ENCODE measurements at regions not wholly inside any gene's neighbourhood (a gene's known extent, or its start where the extent isn't known, plus 50 kb on each side); places are given as distances from the start of the nearest gene placed in this dataset.

GRCh38 chr21:30057108-30057507 lies 109.5 kb downstream of the CLDN17 start:
- no peak for TF ChIP-seq CTCF (IDR thresholded peaks at IDR 0.05; ENCODE audit: low read depth, low read length)
- no peak overlapping the region for H3K9ac ChIP-seq (ENCODE audit: low read length)
- H2AFZ ChIP-seq (ENCODE audit: low read depth, low read length): no peak overlapping the region

GRCh38 chr21:30048570-30048969 lies 108.8 kb upstream of the GRIK1 start:
- Histone ChIP-seq H3K4me2 (ENCODE audit: low read length) (no peak overlapping the region), H4K20me1 (ENCODE audit: insufficient read depth, low read length) (no peaks in the 10 kb centered on the region), H3K4me1 (ENCODE audit: low read length) (no peaks in the 10 kb centered on the region), H2AFZ (ENCODE audit: low read depth, low read length) (no peak overlapping the region), H3K79me2 (ENCODE audit: low read length) (no peaks in the 10 kb centered on the region), H3K9ac (ENCODE audit: low read length) (no peak overlapping the region), H3K4me3 (ENCODE audit: low read length) (no peak overlapping the region), H3K9me3 (ENCODE audit: insufficient read depth, low read length) (no peaks in the 10 kb centered on the region), H3K27me3 (ENCODE audit: low read depth, low read length) (no peaks in the 10 kb centered on the region), H3K36me3 (replicated peaks; ENCODE audit: low read depth, low read length) (no peaks in the 10 kb centered on the region), H3K27ac (ENCODE audit: low read length) (no peak overlapping the region)
- TF ChIP-seq EZH2phosphoT487 (IDR thresholded peaks at IDR 0.05; ENCODE audit: low read depth) (no peak), CTCF (IDR thresholded peaks at IDR 0.05; ENCODE audit: low read depth, low read length) (no peak)

More at GRCh38 chr21:30057108-30057507, 109.5 kb downstream of the CLDN17 start:
- H3K4me3 ChIP-seq (ENCODE audit: low read length): no peak overlapping the region
- H3K9me3 ChIP-seq (ENCODE audit: insufficient read depth, low read length): no peaks in the 10 kb centered on the region
- H3K4me1 ChIP-seq (ENCODE audit: low read length): no peaks in the 10 kb centered on the region
- H3K27me3 ChIP-seq (ENCODE audit: low read depth, low read length): no peaks in the 10 kb centered on the region
- H3K27ac ChIP-seq (ENCODE audit: low read length): no peak overlapping the region
- no peak overlapping the region for H3K4me2 ChIP-seq (ENCODE audit: low read length)
- H3K79me2 ChIP-seq (ENCODE audit: low read length): no peaks in the 10 kb centered on the region
- H3K36me3 ChIP-seq (replicated peaks; ENCODE audit: low read depth, low read length): no peaks in the 10 kb centered on the region
- no peaks in the 10 kb centered on the region for H4K20me1 ChIP-seq (ENCODE audit: insufficient read depth, low read length)

DNA sequence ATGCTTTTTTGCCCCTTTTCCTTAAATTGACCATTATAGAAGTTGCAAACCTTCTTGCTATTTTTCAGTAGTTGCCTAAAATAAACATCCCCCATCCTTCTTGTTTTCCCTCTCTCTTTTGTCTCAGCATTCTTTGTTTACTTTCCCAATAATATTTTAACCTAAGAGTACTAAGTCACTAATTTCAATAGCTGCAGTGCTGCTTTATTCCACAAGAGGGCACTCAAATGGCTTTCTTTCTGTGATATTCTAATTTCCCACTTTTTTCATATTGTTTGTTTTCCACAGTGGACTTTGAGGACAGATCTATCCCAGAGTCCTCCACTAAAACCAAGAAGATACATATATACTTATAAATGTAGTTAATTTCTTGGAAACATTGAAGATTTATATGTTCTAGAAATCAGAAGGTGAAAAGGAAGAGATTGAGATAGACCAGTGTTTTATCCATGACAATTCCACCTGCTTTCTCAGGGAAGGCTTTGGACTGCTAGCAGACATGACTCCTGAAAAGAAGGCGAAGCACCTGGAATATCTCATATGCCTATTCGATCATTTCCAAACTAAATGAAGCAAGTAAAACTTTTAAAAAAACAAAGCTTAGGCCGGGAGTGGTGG lies 104.8 kb upstream of the GRIK1 start:
- H3K27me3 ChIP-seq (ENCODE audit: low read depth, low read length): no peaks in the 10 kb centered on the region
- no peaks in the 10 kb centered on the region for H3K79me2 ChIP-seq (ENCODE audit: low read length)
- no peak overlapping the region for H3K9ac ChIP-seq (ENCODE audit: low read length)
- no peak overlapping the region for H3K4me3 ChIP-seq (ENCODE audit: low read length)
- H3K9me3 ChIP-seq (ENCODE audit: insufficient read depth, low read length): no peaks in the 10 kb centered on the region
- no peaks in the 10 kb centered on the region for H4K20me1 ChIP-seq (ENCODE audit: insufficient read depth, low read length)
- no peak overlapping the region for H2AFZ ChIP-seq (ENCODE audit: low read depth, low read length)
- H3K4me2 ChIP-seq (ENCODE audit: low read length): no peak overlapping the region
- no peaks in the 10 kb centered on the region for H3K4me1 ChIP-seq (ENCODE audit: low read length)
- no peak overlapping the region for H3K27ac ChIP-seq (ENCODE audit: low read length)
- H3K36me3 ChIP-seq (replicated peaks; ENCODE audit: low read depth, low read length): no peaks in the 10 kb centered on the region
- no peak for TF ChIP-seq EZH2phosphoT487 (IDR thresholded peaks at IDR 0.05; ENCODE audit: low read depth)
- peak; percentile 76 for TF ChIP-seq CTCF (IDR thresholded peaks at IDR 0.05; ENCODE audit: low read depth, low read length)

DNA sequence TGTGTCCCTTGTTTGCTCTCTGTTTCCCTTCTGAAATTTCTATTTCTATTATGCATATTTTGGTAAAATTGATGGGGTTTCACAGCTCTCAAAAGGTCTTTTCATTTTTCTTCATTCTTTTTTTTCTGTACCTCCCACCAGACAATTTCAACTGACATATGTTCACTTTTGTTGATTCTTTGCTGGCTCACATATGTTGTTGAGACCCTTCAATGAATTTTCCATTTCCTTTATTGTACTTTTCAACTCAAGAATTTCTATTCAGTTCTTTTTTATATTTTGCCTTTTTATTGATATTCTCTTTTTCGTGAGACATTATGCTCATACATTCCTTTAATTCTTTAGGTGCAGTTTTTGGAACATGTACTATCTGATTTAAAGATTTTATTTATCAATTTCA lies 102.6 kb upstream of the GRIK1 start:
- H4K20me1 ChIP-seq (ENCODE audit: insufficient read depth, low read length): no peaks in the 10 kb centered on the region
- H3K9me3 ChIP-seq (ENCODE audit: insufficient read depth, low read length): no peaks in the 10 kb centered on the region
- H3K79me2 ChIP-seq (ENCODE audit: low read length): no peaks in the 10 kb centered on the region
- no peak overlapping the region for H3K27ac ChIP-seq (ENCODE audit: low read length)
- H3K4me2 ChIP-seq (ENCODE audit: low read length): no peak overlapping the region
- H3K36me3 ChIP-seq (replicated peaks; ENCODE audit: low read depth, low read length): no peaks in the 10 kb centered on the region
- no peak for TF ChIP-seq CTCF (IDR thresholded peaks at IDR 0.05; ENCODE audit: low read depth, low read length)
- no peak for TF ChIP-seq EZH2phosphoT487 (IDR thresholded peaks at IDR 0.05; ENCODE audit: low read depth)
- H3K27me3 ChIP-seq (ENCODE audit: low read depth, low read length): no peaks in the 10 kb centered on the region
- H2AFZ ChIP-seq (ENCODE audit: low read depth, low read length): no peak overlapping the region
- H3K4me1 ChIP-seq (ENCODE audit: low read length): no peaks in the 10 kb centered on the region
- H3K4me3 ChIP-seq (ENCODE audit: low read length): no peak overlapping the region
- no peak overlapping the region for H3K9ac ChIP-seq (ENCODE audit: low read length)

Data from OCI-LY3 (cell line).